ENCODE measurements at regions not wholly inside any gene's neighbourhood (a gene's known extent, or its start where the extent isn't known, plus 50 kb on each side); places are given as distances from the start of the nearest gene placed in this dataset.

DNA sequence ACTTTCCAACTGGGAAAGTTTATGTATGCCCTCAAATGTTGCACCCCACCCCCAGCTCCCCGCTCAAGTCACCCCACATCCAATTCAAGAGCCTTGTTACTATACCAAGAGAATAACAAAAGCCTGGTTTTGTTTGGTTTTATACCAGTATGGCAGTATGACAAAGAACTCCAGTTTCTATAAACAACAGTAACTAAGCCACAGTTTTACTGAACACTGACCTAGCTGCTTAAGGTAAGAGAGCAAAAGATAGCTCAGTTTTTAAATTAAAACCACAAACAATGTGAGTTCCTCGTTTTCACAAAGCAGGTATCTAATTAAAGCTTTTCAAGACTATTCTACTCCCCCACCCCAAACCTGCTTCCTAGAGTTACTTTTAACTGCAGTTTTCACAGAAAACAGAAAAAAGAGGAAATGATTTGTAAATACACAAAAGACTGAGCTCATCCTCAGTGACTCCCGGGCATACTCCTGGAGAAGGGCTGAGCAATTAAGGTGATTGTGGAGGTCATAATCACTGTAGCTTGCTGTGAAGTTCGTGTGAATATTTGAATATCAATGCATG is 59.3 kb upstream of the LHX8 start:
- ATAC-seq (no peak), DNase-seq (no peak)
- Histone ChIP-seq H3K4me3 (no peak overlapping the region), H3K9me3 (peaks cover 0 to 3% (median 0%) of the 10 kb centered on the region in 12 donors), H3K36me3 (no peaks in the 10 kb centered on the region), H3K27me3 (no peaks in the 10 kb centered on the region), H3K27ac (no peak overlapping the region), H3K4me1 (no peaks in the 10 kb centered on the region)
- 18 to 23% (median 20%) methylated on average over 4 of the region's 4 CpGs for WGBS, 4 donors
- TF ChIP-seq, protein P1, sequence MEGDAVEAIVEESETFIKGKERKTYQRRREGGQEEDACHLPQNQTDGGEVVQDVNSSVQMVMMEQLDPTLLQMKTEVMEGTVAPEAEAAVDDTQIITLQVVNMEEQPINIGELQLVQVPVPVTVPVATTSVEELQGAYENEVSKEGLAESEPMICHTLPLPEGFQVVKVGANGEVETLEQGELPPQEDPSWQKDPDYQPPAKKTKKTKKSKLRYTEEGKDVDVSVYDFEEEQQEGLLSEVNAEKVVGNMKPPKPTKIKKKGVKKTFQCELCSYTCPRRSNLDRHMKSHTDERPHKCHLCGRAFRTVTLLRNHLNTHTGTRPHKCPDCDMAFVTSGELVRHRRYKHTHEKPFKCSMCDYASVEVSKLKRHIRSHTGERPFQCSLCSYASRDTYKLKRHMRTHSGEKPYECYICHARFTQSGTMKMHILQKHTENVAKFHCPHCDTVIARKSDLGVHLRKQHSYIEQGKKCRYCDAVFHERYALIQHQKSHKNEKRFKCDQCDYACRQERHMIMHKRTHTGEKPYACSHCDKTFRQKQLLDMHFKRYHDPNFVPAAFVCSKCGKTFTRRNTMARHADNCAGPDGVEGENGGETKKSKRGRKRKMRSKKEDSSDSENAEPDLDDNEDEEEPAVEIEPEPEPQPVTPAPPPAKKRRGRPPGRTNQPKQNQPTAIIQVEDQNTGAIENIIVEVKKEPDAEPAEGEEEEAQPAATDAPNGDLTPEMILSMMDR (IDR thresholded peaks at IDR 0.05): no peak
- intact Hi-C loops (cut with DNase I): no loop called here

DNA sequence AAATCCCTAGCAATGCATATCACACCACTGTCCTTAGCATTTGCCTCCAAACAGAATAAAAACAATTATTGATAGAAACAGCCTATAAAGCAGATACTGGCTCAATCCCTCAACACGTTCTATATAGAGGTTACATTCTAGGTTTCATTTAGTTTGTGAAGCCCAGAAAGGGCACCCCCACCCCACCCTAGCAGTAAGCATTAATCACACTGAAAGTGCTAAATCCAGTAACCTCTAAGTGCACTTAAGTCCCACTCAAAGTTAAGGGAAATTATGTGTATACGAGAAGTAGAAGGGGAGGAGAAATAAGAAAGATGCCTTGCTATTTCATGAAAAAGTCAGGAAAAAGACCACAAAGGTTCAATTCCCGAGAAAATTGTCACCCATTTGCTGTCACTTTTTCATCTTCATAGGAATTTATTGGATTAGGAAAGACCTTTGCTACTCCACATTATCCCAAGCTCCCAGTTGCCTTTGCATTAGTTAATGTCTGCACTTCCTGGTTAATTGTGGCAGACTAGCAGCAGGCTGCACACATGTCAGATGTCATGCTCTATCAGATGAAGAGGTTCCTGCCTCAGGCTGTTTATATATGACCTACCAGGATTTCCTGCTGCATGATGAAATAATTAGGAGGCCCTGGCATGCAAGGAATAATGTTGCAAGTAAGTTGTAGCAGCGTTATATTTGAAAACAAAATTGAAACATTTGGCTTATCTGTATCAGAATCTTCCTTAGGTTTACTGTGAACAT is 54.5 kb upstream of the LHX8 start:
- DNase-seq: no peak
- intact Hi-C loops (cut with DNase I): no loop called here
- H3K36me3 ChIP-seq: no peaks in the 10 kb centered on the region
- H3K27ac ChIP-seq: no peak overlapping the region
- H3K27me3 ChIP-seq: no peaks in the 10 kb centered on the region
- no peaks in the 10 kb centered on the region for H3K9me3 ChIP-seq
- 49 to 53% (median 51%) methylated on average over 4 of the region's 4 CpGs for WGBS, 4 donors
- H3K4me3 ChIP-seq: no peak overlapping the region
- TF ChIP-seq, protein P1 (IDR thresholded peaks at IDR 0.05): no peak
- no peak for TF ChIP-seq POLR2A (IDR thresholded peaks at IDR 0.05)
- no peak for ATAC-seq
- H3K4me1 ChIP-seq: no peaks in the 10 kb centered on the region

DNA sequence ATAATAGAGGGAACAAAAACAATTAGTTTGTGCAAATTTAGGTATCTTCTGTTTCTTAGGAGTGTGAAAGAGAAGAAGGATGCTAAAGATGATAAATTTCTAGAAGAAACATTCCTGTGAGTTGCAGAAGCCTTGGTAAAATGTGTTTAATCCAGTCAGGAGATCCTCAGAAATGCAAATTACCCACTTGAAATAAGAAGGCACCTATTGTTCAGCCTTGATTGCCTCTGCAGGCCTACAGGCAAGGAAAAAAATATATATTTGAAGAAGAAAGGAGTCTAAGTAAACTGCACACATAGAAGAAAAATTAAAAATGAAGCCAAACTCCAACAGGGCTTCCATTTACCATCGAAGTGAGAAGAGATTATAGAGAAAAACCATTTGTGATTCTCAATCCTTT is 51.0 kb upstream of the LHX8 start:
- DNase-seq (no peak), ATAC-seq (no peak)
- no peaks in the 10 kb centered on the region for H3K9me3 ChIP-seq
- H3K27ac ChIP-seq: no peak overlapping the region
- WGBS, 4 donors: 13 to 36% (median 23%) methylated on average over 1 of the region's 1 CpG
- no peaks in the 10 kb centered on the region for H3K27me3 ChIP-seq
- no peak overlapping the region for H3K4me3 ChIP-seq
- H3K4me1 ChIP-seq: no peaks in the 10 kb centered on the region
- intact Hi-C loops (cut with DNase I): no loop called here
- H3K36me3 ChIP-seq: no peaks in the 10 kb centered on the region
- TF ChIP-seq, protein P1 (IDR thresholded peaks at IDR 0.05): no peak
- TF ChIP-seq POLR2A (IDR thresholded peaks at IDR 0.05): no peak

DNA sequence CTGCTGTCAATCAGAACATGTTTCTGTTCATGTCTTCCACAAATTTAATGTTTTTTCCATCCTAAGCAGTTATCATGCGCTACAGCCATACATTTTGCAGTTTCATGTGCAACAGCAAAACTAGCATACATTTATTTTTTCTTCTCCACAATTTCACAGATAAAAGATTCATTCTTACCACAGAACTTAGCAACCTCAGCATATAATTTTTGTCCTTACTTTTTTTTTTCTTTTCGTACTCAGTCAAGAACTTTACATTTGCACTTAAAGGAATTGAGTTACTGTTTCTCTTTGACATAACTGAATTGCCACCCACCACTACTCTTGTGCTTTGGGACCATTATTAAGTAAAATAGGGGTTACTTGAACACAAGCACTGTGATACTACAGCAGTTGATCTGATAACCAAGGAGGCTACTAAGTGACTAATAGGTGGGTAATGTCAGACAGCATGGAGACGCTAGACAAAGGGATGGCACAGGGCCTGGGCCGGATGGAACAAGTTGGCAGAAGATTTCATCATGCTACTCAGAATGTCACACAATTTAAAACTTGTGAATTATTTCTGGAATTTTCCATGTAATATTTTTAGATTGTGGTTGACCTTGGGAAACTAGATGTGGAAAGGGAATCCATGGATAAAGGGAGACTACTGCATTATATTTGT is 50.2 kb upstream of the LHX8 start:
- intact Hi-C loops (cut with DNase I): no loop called here
- H3K36me3 ChIP-seq: no peaks in the 10 kb centered on the region
- no peak for DNase-seq
- ATAC-seq: no peak
- no peak overlapping the region for H3K4me3 ChIP-seq
- H3K27ac ChIP-seq: no peak overlapping the region
- no peak for TF ChIP-seq POLR2A (IDR thresholded peaks at IDR 0.05)
- TF ChIP-seq, protein P1 (IDR thresholded peaks at IDR 0.05): no peak
- no peaks in the 10 kb centered on the region for H3K27me3 ChIP-seq
- WGBS, 4 donors: 61 to 67% (median 63%) methylated on average over 4 of the region's 4 CpGs
- H3K9me3 ChIP-seq: no peaks in the 10 kb centered on the region
- no peaks in the 10 kb centered on the region for H3K4me1 ChIP-seq
